ENCODE measurements at regions not wholly inside any gene's neighbourhood (a gene's known extent, or its start where the extent isn't known, plus 50 kb on each side); places are given as distances from the start of the nearest gene placed in this dataset.

GRCh38 chr4:32129967-32130366 lies 1409.8 kb downstream of the PCDH7 start:
- H3K4me3 ChIP-seq (ENCODE audit: low read length), result no peak overlapping the region
- no CpG with 5 or more reads among the region's 2 CpGs for WGBS (ENCODE audit: insufficient coverage, insufficient read length)
- no peak for DNase-seq (ENCODE audit: low read depth, low spot score)
- no peaks in the 10 kb centered on the region for H3K4me1 ChIP-seq (ENCODE audit: control insufficient read depth, insufficient read depth, low read length)
- no peaks in the 10 kb centered on the region for H3K9me3 ChIP-seq (ENCODE audit: control insufficient read depth, insufficient read depth, low read length)
- no peaks in the 10 kb centered on the region for H3K36me3 ChIP-seq (ENCODE audit: control insufficient read depth, insufficient read depth, low read length)
- no peaks in the 10 kb centered on the region for H3K27me3 ChIP-seq (ENCODE audit: control insufficient read depth, insufficient read depth, low read length)
- H3K27ac ChIP-seq (ENCODE audit: low read length), result no peak overlapping the region

GRCh38 chr4:32133141-32133540 lies 1413.0 kb downstream of the PCDH7 start:
- H3K4me1 ChIP-seq (ENCODE audit: control insufficient read depth, insufficient read depth, low read length), result no peaks in the 10 kb centered on the region

GRCh38 chr4:32133734-32134133 lies 1413.6 kb downstream of the PCDH7 start:
- DNase-seq (ENCODE audit: low read depth, low spot score), result no peak
- Histone ChIP-seq H3K27ac (ENCODE audit: low read length) (no peak overlapping the region), H3K4me3 (ENCODE audit: low read length) (no peak overlapping the region), H3K4me1 (ENCODE audit: control insufficient read depth, insufficient read depth, low read length) (no peaks in the 10 kb centered on the region), H3K27me3 (ENCODE audit: control insufficient read depth, insufficient read depth, low read length) (no peaks in the 10 kb centered on the region), H3K36me3 (ENCODE audit: control insufficient read depth, insufficient read depth, low read length) (no peaks in the 10 kb centered on the region), H3K9me3 (ENCODE audit: control insufficient read depth, insufficient read depth, low read length) (no peaks in the 10 kb centered on the region)

More at GRCh38 chr4:32133141-32133540, 1413.0 kb downstream of the PCDH7 start:
- no peak for DNase-seq (ENCODE audit: low read depth, low spot score)
- no peak overlapping the region for H3K4me3 ChIP-seq (ENCODE audit: low read length)
- H3K9me3 ChIP-seq (ENCODE audit: control insufficient read depth, insufficient read depth, low read length), result no peaks in the 10 kb centered on the region
- no peaks in the 10 kb centered on the region for H3K27me3 ChIP-seq (ENCODE audit: control insufficient read depth, insufficient read depth, low read length)
- no peak overlapping the region for H3K27ac ChIP-seq (ENCODE audit: low read length)
- WGBS (ENCODE audit: insufficient coverage, insufficient read length), result no CpG with 5 or more reads among the region's 1 CpG
- no peaks in the 10 kb centered on the region for H3K36me3 ChIP-seq (ENCODE audit: control insufficient read depth, insufficient read depth, low read length)

GRCh38 chr4:32135642-32136041 lies 1415.5 kb downstream of the PCDH7 start:
- Histone ChIP-seq H3K27ac (ENCODE audit: low read length) (no peak overlapping the region), H3K9me3 (ENCODE audit: control insufficient read depth, insufficient read depth, low read length) (no peaks in the 10 kb centered on the region), H3K4me1 (ENCODE audit: control insufficient read depth, insufficient read depth, low read length) (no peaks in the 10 kb centered on the region), H3K4me3 (ENCODE audit: low read length) (no peak overlapping the region), H3K27me3 (ENCODE audit: control insufficient read depth, insufficient read depth, low read length) (no peaks in the 10 kb centered on the region), H3K36me3 (ENCODE audit: control insufficient read depth, insufficient read depth, low read length) (no peaks in the 10 kb centered on the region)
- DNase-seq (ENCODE audit: low read depth, low spot score), result no peak

GRCh38 chr4:32136081-32136787 lies 1416.1 kb downstream of the PCDH7 start:
- no peaks in the 10 kb centered on the region for H3K27me3 ChIP-seq (ENCODE audit: control insufficient read depth, insufficient read depth, low read length)
- DNase-seq (ENCODE audit: low read depth, low spot score), result no peak
- H3K27ac ChIP-seq (ENCODE audit: low read length), result no peak overlapping the region
- WGBS (ENCODE audit: insufficient coverage, insufficient read length), result no CpG with 5 or more reads among the region's 2 CpGs
- H3K9me3 ChIP-seq (ENCODE audit: control insufficient read depth, insufficient read depth, low read length), result no peaks in the 10 kb centered on the region
- no peaks in the 10 kb centered on the region for H3K4me1 ChIP-seq (ENCODE audit: control insufficient read depth, insufficient read depth, low read length)
- H3K4me3 ChIP-seq (ENCODE audit: low read length), result no peak overlapping the region
- H3K36me3 ChIP-seq (ENCODE audit: control insufficient read depth, insufficient read depth, low read length), result no peaks in the 10 kb centered on the region

- no peak overlapping the region for H3K27ac ChIP-seq (ENCODE audit: low read length)
- no peaks in the 10 kb centered on the region for H3K4me1 ChIP-seq (ENCODE audit: control insufficient read depth, insufficient read depth, low read length)
- no peaks in the 10 kb centered on the region for H3K27me3 ChIP-seq (ENCODE audit: control insufficient read depth, insufficient read depth, low read length)
- no peak overlapping the region for H3K4me3 ChIP-seq (ENCODE audit: low read length)
- DNase-seq (ENCODE audit: low read depth, low spot score), result no peak
- H3K9me3 ChIP-seq (ENCODE audit: control insufficient read depth, insufficient read depth, low read length), result no peaks in the 10 kb centered on the region
- H3K36me3 ChIP-seq (ENCODE audit: control insufficient read depth, insufficient read depth, low read length), result no peaks in the 10 kb centered on the region
- no CpG with 5 or more reads among the region's 2 CpGs for WGBS (ENCODE audit: insufficient coverage, insufficient read length)
These were observed 1420.5 kb downstream of the PCDH7 start for GRCh38 chr4:32140636-32141035.

GRCh38 chr4:32142075-32142474 lies 1421.9 kb downstream of the PCDH7 start:
- no peaks in the 10 kb centered on the region for H3K9me3 ChIP-seq (ENCODE audit: control insufficient read depth, insufficient read depth, low read length)
- no peak for DNase-seq (ENCODE audit: low read depth, low spot score)
- H3K4me3 ChIP-seq (ENCODE audit: low read length), result no peak overlapping the region
- no peaks in the 10 kb centered on the region for H3K4me1 ChIP-seq (ENCODE audit: control insufficient read depth, insufficient read depth, low read length)
- no peaks in the 10 kb centered on the region for H3K36me3 ChIP-seq (ENCODE audit: control insufficient read depth, insufficient read depth, low read length)
- no peak overlapping the region for H3K27ac ChIP-seq (ENCODE audit: low read length)
- H3K27me3 ChIP-seq (ENCODE audit: control insufficient read depth, insufficient read depth, low read length), result no peaks in the 10 kb centered on the region

GRCh38 chr4:32145987-32146386 lies 1425.8 kb downstream of the PCDH7 start:
- no peaks in the 10 kb centered on the region for H3K4me1 ChIP-seq (ENCODE audit: control insufficient read depth, insufficient read depth, low read length)
- DNase-seq (ENCODE audit: low read depth, low spot score), result no peak
- WGBS (ENCODE audit: insufficient coverage, insufficient read length), result no CpG with 5 or more reads among the region's 5 CpGs
- H3K36me3 ChIP-seq (ENCODE audit: control insufficient read depth, insufficient read depth, low read length), result no peaks in the 10 kb centered on the region
- no peaks in the 10 kb centered on the region for H3K27me3 ChIP-seq (ENCODE audit: control insufficient read depth, insufficient read depth, low read length)
- no peak overlapping the region for H3K4me3 ChIP-seq (ENCODE audit: low read length)
- H3K27ac ChIP-seq (ENCODE audit: low read length), result no peak overlapping the region
- no peaks in the 10 kb centered on the region for H3K9me3 ChIP-seq (ENCODE audit: control insufficient read depth, insufficient read depth, low read length)

- no peak overlapping the region for H3K27ac ChIP-seq (ENCODE audit: low read length)
- no peaks in the 10 kb centered on the region for H3K9me3 ChIP-seq (ENCODE audit: control insufficient read depth, insufficient read depth, low read length)
- H3K4me1 ChIP-seq (ENCODE audit: control insufficient read depth, insufficient read depth, low read length), result no peaks in the 10 kb centered on the region
- no peak overlapping the region for H3K4me3 ChIP-seq (ENCODE audit: low read length)
- WGBS (ENCODE audit: insufficient coverage, insufficient read length), result no CpG with 5 or more reads among the region's 5 CpGs
- no peak for DNase-seq (ENCODE audit: low read depth, low spot score)
- no peaks in the 10 kb centered on the region for H3K27me3 ChIP-seq (ENCODE audit: control insufficient read depth, insufficient read depth, low read length)
- no peaks in the 10 kb centered on the region for H3K36me3 ChIP-seq (ENCODE audit: control insufficient read depth, insufficient read depth, low read length)
These were observed 1427.4 kb downstream of the PCDH7 start for GRCh38 chr4:32147446-32148085.

GRCh38 chr4:32148111-32148666 lies 1428.0 kb downstream of the PCDH7 start:
- no peak for DNase-seq (ENCODE audit: low read depth, low spot score)

GRCh38 chr4:32158961-32159360 lies 1438.8 kb downstream of the PCDH7 start:
- no CpG with 5 or more reads among the region's 1 CpG for whole genome bisulfite sequencing (ENCODE audit: insufficient coverage, insufficient read length)
- DNase-seq (ENCODE audit: low read depth, low spot score), result no peak
- Histone ChIP-seq H3K9me3 (ENCODE audit: control insufficient read depth, insufficient read depth, low read length) (no peaks in the 10 kb centered on the region), H3K36me3 (ENCODE audit: control insufficient read depth, insufficient read depth, low read length) (no peaks in the 10 kb centered on the region), H3K27ac (ENCODE audit: low read length) (no peak overlapping the region), H3K27me3 (ENCODE audit: control insufficient read depth, insufficient read depth, low read length) (no peaks in the 10 kb centered on the region), H3K4me1 (ENCODE audit: control insufficient read depth, insufficient read depth, low read length) (no peaks in the 10 kb centered on the region), H3K4me3 (ENCODE audit: low read length) (no peak overlapping the region)

More at GRCh38 chr4:32148111-32148666, 1428.0 kb downstream of the PCDH7 start:
- Histone ChIP-seq H3K27ac (ENCODE audit: low read length) (no peak overlapping the region), H3K4me3 (ENCODE audit: low read length) (no peak overlapping the region), H3K27me3 (ENCODE audit: control insufficient read depth, insufficient read depth, low read length) (no peaks in the 10 kb centered on the region), H3K9me3 (ENCODE audit: control insufficient read depth, insufficient read depth, low read length) (no peaks in the 10 kb centered on the region), H3K36me3 (ENCODE audit: control insufficient read depth, insufficient read depth, low read length) (no peaks in the 10 kb centered on the region), H3K4me1 (ENCODE audit: control insufficient read depth, insufficient read depth, low read length) (no peaks in the 10 kb centered on the region)
- WGBS (ENCODE audit: insufficient coverage, insufficient read length), result no CpG with 5 or more reads among the region's 2 CpGs

Data from iPS DF 6.9 (cell line).